GM10266 (cell line): ENCODE measurements at regions not wholly inside any gene's neighbourhood (a gene's known extent, or its start where the extent isn't known, plus 50 kb on each side); places are given as distances from the start of the nearest gene placed in this dataset.

ENCODE experiments used
- DNase-seq: peaks from one replicate; pipeline ENCODE4 v3.0.0; 2012; ENCODE audit errors: extremely low spot score
- TF ChIP-seq, protein P1 (sequence below): IDR thresholded peaks from 2 replicates; pipeline ENCODE4 v1.5.1; 2012; ENCODE audit warnings: mild to moderate bottlenecking, low read depth; ENCODE audit not compliant: control insufficient read depth, insufficient read depth; ENCODE audit errors: missing control alignments

DNA sequence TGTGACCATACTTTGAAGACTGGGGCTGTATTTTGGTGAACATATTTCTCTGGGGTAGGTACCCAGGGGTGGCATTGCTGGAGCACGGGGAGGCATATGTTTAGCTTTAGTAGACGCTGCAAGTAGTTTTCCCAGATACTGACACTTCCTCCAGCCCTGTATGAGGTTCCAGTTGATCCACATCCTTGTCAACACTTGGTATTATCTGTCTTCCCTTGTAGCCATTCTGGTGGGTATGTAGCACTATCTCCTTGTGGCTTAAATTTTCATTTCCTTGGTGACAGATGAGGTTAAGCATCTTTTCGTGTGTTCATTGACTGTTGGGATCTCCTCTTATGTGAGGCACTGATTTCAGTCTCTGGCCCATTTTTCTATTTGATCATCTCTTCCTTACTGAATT lies 179.1 kb downstream of the PHETA1 start:
- no peak for DNase-seq
- TF ChIP-seq, protein P1, sequence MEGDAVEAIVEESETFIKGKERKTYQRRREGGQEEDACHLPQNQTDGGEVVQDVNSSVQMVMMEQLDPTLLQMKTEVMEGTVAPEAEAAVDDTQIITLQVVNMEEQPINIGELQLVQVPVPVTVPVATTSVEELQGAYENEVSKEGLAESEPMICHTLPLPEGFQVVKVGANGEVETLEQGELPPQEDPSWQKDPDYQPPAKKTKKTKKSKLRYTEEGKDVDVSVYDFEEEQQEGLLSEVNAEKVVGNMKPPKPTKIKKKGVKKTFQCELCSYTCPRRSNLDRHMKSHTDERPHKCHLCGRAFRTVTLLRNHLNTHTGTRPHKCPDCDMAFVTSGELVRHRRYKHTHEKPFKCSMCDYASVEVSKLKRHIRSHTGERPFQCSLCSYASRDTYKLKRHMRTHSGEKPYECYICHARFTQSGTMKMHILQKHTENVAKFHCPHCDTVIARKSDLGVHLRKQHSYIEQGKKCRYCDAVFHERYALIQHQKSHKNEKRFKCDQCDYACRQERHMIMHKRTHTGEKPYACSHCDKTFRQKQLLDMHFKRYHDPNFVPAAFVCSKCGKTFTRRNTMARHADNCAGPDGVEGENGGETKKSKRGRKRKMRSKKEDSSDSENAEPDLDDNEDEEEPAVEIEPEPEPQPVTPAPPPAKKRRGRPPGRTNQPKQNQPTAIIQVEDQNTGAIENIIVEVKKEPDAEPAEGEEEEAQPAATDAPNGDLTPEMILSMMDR: no peak

DNA sequence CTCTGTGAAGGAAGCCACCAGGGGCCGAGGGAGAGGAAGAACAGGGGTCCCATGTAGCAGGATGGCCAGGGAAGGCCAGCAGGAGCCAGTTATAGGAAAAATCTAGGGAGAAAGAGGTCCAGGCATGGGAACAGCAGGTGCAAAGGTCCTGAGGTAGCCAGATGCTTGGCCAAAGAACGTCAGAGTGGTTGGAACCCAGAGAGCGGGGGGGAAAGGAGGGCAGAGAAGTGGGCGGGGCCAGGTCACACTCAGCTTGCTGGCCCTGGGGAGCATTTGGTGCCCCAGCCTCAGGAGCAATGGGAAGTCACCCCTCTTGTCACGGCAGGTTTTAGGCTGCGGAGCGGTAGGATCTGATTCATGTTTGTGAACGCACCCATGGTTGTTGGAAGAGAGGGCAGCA lies 180.5 kb downstream of the PHETA1 start:
- TF ChIP-seq, protein P1: no peak
- DNase-seq: no peak

DNA sequence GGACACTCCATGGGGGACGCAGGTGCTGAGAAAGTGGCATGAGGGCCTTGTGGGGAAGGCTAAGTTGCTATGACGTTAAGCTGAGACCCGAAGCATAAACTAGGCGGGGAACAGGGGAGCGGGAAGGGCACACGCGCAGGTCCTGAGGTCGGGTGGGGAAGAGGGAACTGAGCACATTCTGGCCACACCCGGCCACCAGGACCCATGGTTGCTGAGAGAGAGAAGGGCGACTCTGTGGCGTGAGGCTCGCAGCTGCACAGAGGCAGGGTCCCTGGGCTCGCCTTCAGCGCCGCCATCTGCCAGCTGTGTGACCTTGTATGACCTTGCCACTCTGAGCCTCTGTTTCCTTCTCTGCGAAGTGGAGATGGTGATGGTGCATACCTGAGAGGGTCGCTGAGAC lies 182.5 kb downstream of the PHETA1 start:
- DNase-seq: no peak
- TF ChIP-seq, protein P1: no peak

DNA sequence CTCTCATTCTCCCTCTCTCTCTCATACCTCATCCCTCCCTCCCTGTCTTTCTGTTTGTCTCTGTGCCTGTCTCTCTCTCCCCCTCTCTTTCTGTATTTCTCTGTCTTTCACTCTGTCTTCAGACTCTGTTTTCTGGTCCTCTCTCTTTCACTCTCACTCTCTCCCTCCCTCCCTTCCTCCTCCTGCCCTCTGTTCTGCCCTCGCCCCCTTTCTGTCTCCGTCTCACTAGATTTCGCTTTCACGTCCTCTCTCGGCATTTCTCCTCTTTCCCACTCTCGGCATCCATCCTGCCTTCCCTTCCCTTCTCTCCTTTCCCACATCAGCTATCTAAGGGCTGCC lies 183.0 kb downstream of the PHETA1 start:
- DNase-seq: no peak
- TF ChIP-seq, protein P1: no peak

DNA sequence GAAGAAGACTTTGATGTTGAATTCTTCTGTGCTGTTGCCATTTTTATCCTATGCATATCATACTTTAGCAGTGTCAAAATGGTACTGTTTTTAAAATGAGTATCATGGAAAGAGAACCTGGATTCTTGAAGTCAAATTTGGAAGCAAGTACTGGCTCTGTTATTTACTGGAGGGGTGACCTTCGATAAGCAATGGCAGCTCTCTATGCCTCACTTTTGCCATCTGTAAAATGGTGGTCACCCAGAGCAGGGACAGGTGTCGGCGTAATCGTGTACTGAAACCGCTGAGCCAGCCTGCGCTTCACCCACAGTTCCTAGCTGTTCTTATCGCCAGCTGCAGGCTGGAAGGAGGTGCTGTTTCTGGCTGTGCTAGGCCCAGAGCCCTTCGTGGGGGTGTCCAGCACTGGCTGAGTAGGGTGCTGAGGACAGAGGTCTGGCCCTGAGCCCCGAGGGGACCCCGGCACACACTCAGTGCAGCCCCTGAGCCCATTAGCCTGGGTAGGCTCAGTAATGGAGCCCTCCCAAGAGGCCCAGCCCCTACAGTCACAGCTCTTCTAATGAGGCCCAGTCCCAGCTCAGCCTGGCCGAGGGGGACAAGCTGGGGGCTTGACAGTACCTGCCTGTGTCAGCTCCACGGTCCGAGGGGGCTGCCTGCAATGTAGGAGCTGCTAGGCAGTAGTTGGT lies 183.5 kb downstream of the PHETA1 start:
- DNase-seq: no peak
- TF ChIP-seq, protein P1: no peak

DNA sequence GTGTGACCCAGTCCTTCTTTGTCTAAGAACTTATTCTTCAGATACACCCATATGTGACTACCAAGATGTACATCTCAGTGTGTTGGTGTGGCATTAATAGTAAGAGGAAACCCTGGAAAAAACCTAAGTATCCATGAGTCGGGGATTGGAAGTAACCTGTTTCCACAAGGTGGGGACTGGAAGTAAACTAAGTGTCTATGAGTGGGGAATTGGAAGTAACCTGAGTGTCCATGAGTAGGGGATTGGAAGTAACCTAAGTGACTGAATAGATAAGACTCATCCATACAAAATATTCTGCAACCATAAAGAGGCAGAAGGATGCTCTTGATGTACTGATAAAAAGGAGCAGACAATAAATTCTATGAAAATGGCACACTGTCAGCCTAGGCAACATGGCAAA lies 184.7 kb downstream of the PHETA1 start:
- TF ChIP-seq, protein P1: no peak
- DNase-seq: no peak

DNA sequence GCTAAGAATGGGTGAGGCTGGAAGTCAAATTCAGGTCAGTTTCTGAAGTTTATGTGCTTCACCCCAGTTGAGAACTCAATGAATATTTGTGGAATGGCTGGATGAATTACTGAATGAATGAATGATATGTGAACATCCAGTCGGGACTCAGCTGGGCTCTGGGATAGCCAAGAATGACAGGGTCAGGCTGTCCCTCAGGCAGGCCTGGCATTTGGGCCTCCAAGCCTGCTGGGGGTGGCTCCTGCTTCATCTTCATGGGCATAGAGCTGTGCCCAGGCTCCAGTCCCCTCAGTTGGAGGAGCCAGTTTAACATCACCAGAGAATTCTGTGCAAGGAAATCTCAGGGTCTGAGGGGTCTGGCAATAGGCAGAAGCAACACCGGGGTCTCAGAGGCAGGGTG lies 185.8 kb downstream of the PHETA1 start:
- DNase-seq: no peak
- TF ChIP-seq, protein P1: no peak
